ENCODE measurements at regions not wholly inside any gene's neighbourhood (a gene's known extent, or its start where the extent isn't known, plus 50 kb on each side); places are given as distances from the start of the nearest gene placed in this dataset.

GRCh38 chr5:162325143-162325727, 257.7 kb downstream of the GABRG2 start:
- Histone ChIP-seq H2AFZ (ENCODE audit: low read depth, low read length) (no peak overlapping the region), H3K79me2 (replicated peaks; ENCODE audit: insufficient read depth, low read length) (no peaks in the 10 kb centered on the region), H3K36me3 (ENCODE audit: insufficient read depth, low read length) (no peaks in the 10 kb centered on the region), H3K9ac (ENCODE audit: low read length) (no peak overlapping the region), H3K9me2 (ENCODE audit: insufficient read depth, low read length) (no peaks in the 10 kb centered on the region), H3K9me3 (ENCODE audit: low read length) (peaks cover 2% of the 10 kb centered on the region), H3F3A (ENCODE audit: insufficient read depth, low read length, poor library complexity, severe bottlenecking) (no peaks in the 10 kb centered on the region), H3K27ac (ENCODE audit: low read length) (no peak overlapping the region), H3K4me2 (ENCODE audit: low read length) (no peak overlapping the region), H4K20me1 (ENCODE audit: insufficient read depth) (no peaks in the 10 kb centered on the region), H3K27me3 (ENCODE audit: insufficient read depth, low read depth, low read length) (no peaks in the 10 kb centered on the region), H3K4me3 (ENCODE audit: low read length) (no peak overlapping the region)
- TF ChIP-seq POLR2AphosphoS5 (IDR thresholded peaks at IDR 0.05), result no peak
- no peak for TF ChIP-seq TAF1 (IDR thresholded peaks at IDR 0.05; ENCODE audit: low read depth)
- no peak for TF ChIP-seq MXI1 (conservative IDR thresholded peaks at IDR 0.05; ENCODE audit: poor library complexity, severe bottlenecking)
- TF ChIP-seq EP300 (conservative IDR thresholded peaks at IDR 0.05; ENCODE audit: poor library complexity, severe bottlenecking), result no peak
- TF ChIP-seq REST (IDR thresholded peaks at IDR 0.05; ENCODE audit: borderline replicate concordance), result no peak
- no peak for TF ChIP-seq CTCF (IDR thresholded peaks at IDR 0.05; ENCODE audit: poor library complexity, severe bottlenecking)
- TF ChIP-seq RAD21 (conservative IDR thresholded peaks at IDR 0.05), result no peak
- TF ChIP-seq SMC3 (conservative IDR thresholded peaks at IDR 0.05; ENCODE audit: poor library complexity), result no peak
- no peak for TF ChIP-seq EZH2 (IDR thresholded peaks at IDR 0.05; ENCODE audit: borderline replicate concordance, insufficient read depth, low read length, poor library complexity, severe bottlenecking)

- Histone ChIP-seq H3K36me3 (ENCODE audit: insufficient read depth, low read length) (no peaks in the 10 kb centered on the region), H3K27me3 (ENCODE audit: insufficient read depth, low read depth, low read length) (no peaks in the 10 kb centered on the region), H3K9me2 (ENCODE audit: insufficient read depth, low read length) (no peaks in the 10 kb centered on the region), H3F3A (ENCODE audit: insufficient read depth, low read length, poor library complexity, severe bottlenecking) (no peaks in the 10 kb centered on the region), H3K79me2 (replicated peaks; ENCODE audit: insufficient read depth, low read length) (no peaks in the 10 kb centered on the region), H3K4me2 (ENCODE audit: low read length) (no peak overlapping the region), H3K9me3 (ENCODE audit: low read length) (no peaks in the 10 kb centered on the region), H4K20me1 (ENCODE audit: insufficient read depth) (no peaks in the 10 kb centered on the region), H3K9ac (ENCODE audit: low read length) (no peak overlapping the region), H3K27ac (ENCODE audit: low read length) (no peak overlapping the region), H3K4me3 (ENCODE audit: low read length) (no peak overlapping the region), H2AFZ (ENCODE audit: low read depth, low read length) (no peak overlapping the region)
- TF ChIP-seq REST (IDR thresholded peaks at IDR 0.05; ENCODE audit: borderline replicate concordance) (no peak), TAF1 (IDR thresholded peaks at IDR 0.05; ENCODE audit: low read depth) (no peak), EZH2 (IDR thresholded peaks at IDR 0.05; ENCODE audit: borderline replicate concordance, insufficient read depth, low read length, poor library complexity, severe bottlenecking) (no peak), MXI1 (conservative IDR thresholded peaks at IDR 0.05; ENCODE audit: poor library complexity, severe bottlenecking) (no peak), RAD21 (conservative IDR thresholded peaks at IDR 0.05) (no peak), EP300 (conservative IDR thresholded peaks at IDR 0.05; ENCODE audit: poor library complexity, severe bottlenecking) (no peak), CTCF (IDR thresholded peaks at IDR 0.05; ENCODE audit: poor library complexity, severe bottlenecking) (no peak)
Observed at GRCh38 chr5:162334944-162335343, 267.4 kb downstream of the GABRG2 start.

All from neural cell (in vitro differentiated cells).